ENCODE measurements at regions not wholly inside any gene's neighbourhood (a gene's known extent, or its start where the extent isn't known, plus 50 kb on each side); places are given as distances from the start of the nearest gene placed in this dataset.

- TF ChIP-seq CTCF (IDR thresholded peaks at IDR 0.05; ENCODE audit: low read depth, low read length), result no peak
- TF ChIP-seq EZH2phosphoT487 (IDR thresholded peaks at IDR 0.05; ENCODE audit: low read depth), result no peak
These were observed 387.7 kb upstream of the IRX4 start for GRCh38 chr5:2270467-2270866.

Data from OCI-LY3 (cell line).